Right kidney (tissue), 1 donor: ENCODE measurements at regions not wholly inside any gene's neighbourhood (a gene's known extent, or its start where the extent isn't known, plus 50 kb on each side); places are given as distances from the start of the nearest gene placed in this dataset.
"Not testable (repeated sequence)": the region's sequence is repeated elsewhere in the genome, so short reads cannot be mapped to it uniquely, and the experiment has no call there.

Experiments
- DNase-seq: peaks from one replicate; pipeline ENCODE4 v3.0.0-alpha.2; 2016

- DNase-seq, result not testable (repeated sequence)
Observed at GRCh38 chr13:111501596-111502535, 181.4 kb downstream of the TEX29 start.

GRCh38 chr13:111502957-111503356, 182.5 kb downstream of the TEX29 start:
- DNase-seq, result no peak

- DNase-seq, result no peak
Observed at GRCh38 chr13:111503376-111503775, 182.9 kb downstream of the TEX29 start.

- DNase-seq, result no peak
Observed at GRCh38 chr13:111503905-111504695, 183.7 kb downstream of the TEX29 start.

GRCh38 chr13:111505175-111505777, 184.8 kb downstream of the TEX29 start:
- no peak for DNase-seq

GRCh38 chr13:111506125-111506524, 185.7 kb downstream of the TEX29 start:
- DNase-seq, result no peak

- DNase-seq, result no peak
Observed at GRCh38 chr13:111506621-111507020, 186.2 kb downstream of the TEX29 start.

GRCh38 chr13:111508164-111508870, 187.9 kb downstream of the TEX29 start:
- no peak for DNase-seq

- no peak for DNase-seq
Observed at GRCh38 chr13:111508902-111509509, 188.6 kb downstream of the TEX29 start.

GRCh38 chr13:111510502-111511218, 190.2 kb downstream of the TEX29 start:
- DNase-seq, result no peak

- no peak for DNase-seq
Observed at GRCh38 chr13:111511219-111511732, 190.8 kb downstream of the TEX29 start.

GRCh38 chr13:111511805-111512504, 191.5 kb downstream of the TEX29 start:
- DNase-seq, result no peak

- DNase-seq, result no peak
Observed at GRCh38 chr13:111512707-111513106, 192.3 kb downstream of the TEX29 start.

GRCh38 chr13:111513766-111514609, 193.5 kb downstream of the TEX29 start:
- no peak for DNase-seq

GRCh38 chr13:111514610-111515306, 194.3 kb downstream of the TEX29 start:
- DNase-seq, result peak; percentile 51

- no peak for DNase-seq
Observed at GRCh38 chr13:111515307-111515617, 194.8 kb downstream of the TEX29 start.

GRCh38 chr13:111515635-111516034, 195.2 kb downstream of the TEX29 start:
- DNase-seq, result no peak
